ENCODE measurements at regions not wholly inside any gene's neighbourhood (a gene's known extent, or its start where the extent isn't known, plus 50 kb on each side); places are given as distances from the start of the nearest gene placed in this dataset.
"Not testable (repeated sequence)": the region's sequence is repeated elsewhere in the genome, so short reads cannot be mapped to it uniquely, and the experiment has no call there.

- intact Hi-C loops (cut with DNase I) = no loop called here
- DNase-seq = peak in 1 of 10 donors; percentile 56
Measured at GRCh38 chr10:56109454-56109853, 251.6 kb downstream of the ZWINT start.

- intact Hi-C loops (cut with DNase I) = no loop called here
- DNase-seq = no peak
Measured at GRCh38 chr10:56104923-56105322, 256.1 kb downstream of the ZWINT start.

DNA sequence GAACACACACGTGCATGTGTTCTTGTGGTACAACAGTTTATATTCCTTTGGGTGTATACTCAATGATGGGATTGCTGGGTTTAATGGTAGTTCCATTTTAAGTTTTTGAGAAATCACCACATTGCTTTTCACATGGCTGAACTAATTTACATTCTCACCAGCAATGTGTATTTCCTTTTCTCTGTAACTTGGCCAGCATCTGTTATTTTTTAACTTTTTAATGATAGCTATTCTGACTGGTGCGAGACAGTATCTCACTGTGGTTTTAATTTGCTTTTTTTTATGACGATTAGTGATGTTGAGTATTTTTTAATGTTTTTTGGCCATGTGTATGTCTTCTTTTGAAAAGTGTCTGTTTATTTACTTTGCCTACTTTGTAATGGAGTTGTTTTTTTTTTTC is 256.6 kb downstream of the ZWINT start:
- DNase-seq = no peak
- intact Hi-C loops (cut with DNase I) = no loop called here

GRCh38 chr10:56096226-56096517 is 264.9 kb downstream of the ZWINT start:
- intact Hi-C loops (cut with DNase I) = no loop called here
- DNase-seq = no peak

DNA sequence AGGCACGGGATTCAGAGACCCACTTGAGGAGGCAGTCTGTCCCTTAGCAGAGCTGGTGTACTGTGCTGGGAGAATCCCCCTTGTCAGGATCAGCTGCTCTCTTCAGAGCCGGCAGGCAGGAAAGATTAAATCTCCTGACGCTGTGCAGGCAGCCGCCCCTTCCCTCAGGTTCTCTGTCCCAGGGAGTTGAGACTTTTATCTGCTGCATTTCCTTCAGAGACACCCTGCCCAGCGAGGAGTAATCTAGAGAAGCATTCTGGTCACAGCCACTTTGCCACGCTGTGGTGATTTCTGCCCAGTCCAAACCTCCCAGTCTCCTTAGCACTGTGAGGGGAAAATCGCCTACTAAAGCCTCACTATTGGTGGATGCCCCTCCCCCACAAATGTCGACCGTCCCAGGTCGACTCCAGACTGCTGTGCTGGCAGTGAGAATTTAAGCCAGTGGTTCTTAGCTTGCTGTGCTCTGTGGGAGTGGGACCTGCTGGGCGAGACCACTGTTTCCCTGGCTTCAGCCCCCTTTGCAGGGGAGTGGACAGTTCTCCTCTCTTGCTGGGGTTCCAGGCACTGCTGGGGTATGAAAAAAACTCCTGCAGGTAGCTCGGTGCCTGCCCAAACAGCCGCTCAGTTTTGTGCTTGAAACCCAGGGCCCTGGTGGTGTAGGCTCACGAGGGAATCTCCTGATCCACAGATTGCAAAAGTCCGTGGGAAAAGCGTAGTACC is 265.4 kb downstream of the ZWINT start:
- peak in 1 of 10 donors; percentile 51 for DNase-seq
- intact Hi-C loops (cut with DNase I) = no loop called here

DNA sequence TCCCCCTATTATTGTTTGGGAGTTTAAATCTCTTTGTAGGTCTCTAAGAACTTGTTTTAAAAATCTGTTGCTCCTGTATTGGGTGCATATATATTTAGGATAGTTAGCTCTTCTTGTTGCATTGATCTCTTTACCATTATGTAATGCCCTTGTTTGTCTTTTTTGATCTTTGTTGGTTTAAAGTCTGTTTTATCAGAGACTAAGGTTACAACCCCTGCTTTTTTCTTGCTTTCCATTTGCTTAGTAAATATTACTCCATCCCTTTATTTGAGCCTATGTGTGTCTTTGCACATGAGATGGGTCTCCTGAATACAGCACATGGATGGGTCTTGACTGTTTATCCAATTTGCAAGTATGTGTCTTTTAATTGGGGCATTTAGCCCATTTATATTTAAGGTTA is 267.4 kb downstream of the ZWINT start:
- DNase-seq; intact Hi-C loops (cut with DNase I): not testable (repeated sequence)

GRCh38 chr10:56091872-56092271 is 269.2 kb downstream of the ZWINT start:
- no peak for DNase-seq
- intact Hi-C loops (cut with DNase I) = no loop called here

GRCh38 chr10:56090914-56091540 is 270.0 kb downstream of the ZWINT start:
- intact Hi-C loops (cut with DNase I) = no loop called here
- no peak for DNase-seq

DNA sequence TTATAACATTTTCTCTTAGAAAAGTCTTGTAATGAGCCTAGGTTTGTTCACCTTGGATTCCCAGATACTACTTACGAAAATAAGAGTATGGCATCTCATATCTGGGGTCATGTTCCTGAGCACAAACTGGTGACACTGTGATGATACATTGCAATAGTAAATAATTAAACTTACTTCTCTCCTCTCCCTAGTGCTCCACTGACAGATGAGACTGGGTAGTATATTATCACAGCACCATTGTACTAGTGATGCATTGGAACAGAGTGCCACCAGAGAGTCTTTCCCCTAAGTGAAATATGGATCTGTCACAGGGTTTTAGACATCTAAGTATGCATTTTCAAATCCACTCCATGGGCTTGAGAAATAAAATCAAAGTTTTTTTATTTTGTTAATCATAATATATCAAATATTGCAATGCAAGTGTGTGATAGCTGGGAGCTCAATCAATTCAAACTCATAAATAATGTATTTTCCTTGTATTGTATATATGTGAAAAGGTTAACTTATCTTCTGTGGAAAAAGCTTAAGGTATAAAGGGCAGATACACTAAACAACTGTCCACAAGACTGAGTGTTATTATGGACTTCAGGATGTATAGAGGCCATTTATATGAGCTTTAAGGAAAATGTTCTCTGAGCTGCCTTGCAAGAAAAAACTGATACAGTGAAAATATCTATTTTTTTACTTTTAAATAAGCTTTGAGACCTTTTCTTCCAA is 275.5 kb downstream of the ZWINT start:
- intact Hi-C loops (cut with DNase I) = no loop called here

DNA sequence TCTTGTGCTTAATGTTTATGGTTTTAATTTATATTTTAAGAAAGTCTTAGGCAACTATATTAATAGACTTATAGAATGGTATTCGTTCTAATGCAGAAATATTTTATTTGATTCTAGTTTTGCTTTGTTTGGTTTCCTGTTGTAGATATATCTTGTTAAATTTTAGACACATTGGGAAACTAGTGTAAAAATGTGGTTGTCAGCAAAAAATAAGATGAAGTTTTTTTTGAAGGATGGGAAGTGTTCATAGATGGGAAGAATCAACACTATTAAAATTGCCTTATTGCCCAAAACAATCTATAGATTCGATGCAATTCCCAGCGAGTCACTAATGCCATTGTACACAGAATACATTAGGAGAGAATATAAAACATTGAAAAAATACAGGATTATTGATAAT is 278.9 kb downstream of the ZWINT start:
- intact Hi-C loops (cut with DNase I) = no loop called here
- no peak for DNase-seq

More for the DNA sequence above, 275.5 kb downstream of the ZWINT start:
- no peak for DNase-seq

DNA sequence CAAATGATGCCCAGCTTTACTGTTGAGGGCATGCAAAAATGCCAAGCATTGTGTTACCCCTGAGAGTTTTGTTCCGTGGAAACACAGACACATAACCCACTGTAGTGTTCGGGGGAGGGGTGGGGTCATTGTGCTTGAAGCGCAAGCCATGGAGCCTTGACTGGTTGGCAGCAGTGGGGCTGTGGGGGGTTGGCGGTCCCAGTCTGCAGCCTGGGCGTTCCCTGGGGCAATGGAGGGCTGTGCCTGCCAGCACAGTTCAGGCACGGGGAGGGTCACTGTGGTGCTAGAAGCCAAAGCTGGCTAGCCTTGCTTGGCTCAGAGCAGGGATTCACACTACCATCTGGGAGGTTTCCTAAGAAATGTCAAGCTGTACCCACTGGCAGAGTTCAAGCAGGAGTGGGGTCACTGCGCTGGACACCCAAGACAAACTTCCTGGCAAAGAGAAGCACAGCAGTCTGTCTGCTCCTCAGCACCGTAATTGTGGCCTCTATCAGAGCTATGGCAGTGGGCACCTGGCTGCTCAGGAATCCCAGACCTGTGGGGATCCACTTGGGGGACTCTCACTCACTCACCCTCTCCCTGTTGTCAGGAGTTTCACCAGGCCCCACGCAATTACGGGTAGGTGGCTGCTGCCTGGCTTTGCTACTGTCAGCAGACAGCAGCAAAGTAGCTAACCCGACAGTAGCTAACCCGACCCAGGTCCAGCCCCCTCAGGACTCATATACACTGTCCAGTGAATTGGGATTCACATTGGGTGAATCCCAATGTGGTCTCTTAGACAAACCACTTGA is 292.4 kb downstream of the ZWINT start:
- intact Hi-C loops (cut with DNase I) = no loop called here
- DNase-seq = peak in 1 of 10 donors; percentile 59

DNA sequence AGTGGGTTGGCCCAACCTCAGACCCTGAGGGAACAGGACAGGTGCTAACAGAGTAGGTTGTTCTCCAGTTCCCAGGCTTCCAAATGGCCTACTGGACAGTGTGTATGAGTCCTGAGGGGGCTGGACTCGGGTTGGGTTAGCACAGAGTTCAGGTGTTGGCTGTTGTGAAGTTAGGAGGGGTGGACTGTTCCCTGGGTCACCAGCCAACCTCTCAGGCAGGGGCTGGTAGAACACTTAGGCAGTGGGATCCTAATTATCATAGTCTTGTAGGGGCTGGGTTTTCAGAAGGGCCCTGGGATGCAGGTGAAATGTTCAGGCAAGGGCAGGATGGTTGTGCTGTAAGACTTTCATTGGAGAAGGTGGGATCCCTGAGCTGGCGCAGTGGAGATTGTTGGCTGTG is 293.0 kb downstream of the ZWINT start:
- no peak for DNase-seq
- intact Hi-C loops (cut with DNase I) = no loop called here

GRCh38 chr10:56063642-56064041 is 297.4 kb downstream of the ZWINT start:
- intact Hi-C loops (cut with DNase I) = no loop called here
- no peak for DNase-seq

DNA sequence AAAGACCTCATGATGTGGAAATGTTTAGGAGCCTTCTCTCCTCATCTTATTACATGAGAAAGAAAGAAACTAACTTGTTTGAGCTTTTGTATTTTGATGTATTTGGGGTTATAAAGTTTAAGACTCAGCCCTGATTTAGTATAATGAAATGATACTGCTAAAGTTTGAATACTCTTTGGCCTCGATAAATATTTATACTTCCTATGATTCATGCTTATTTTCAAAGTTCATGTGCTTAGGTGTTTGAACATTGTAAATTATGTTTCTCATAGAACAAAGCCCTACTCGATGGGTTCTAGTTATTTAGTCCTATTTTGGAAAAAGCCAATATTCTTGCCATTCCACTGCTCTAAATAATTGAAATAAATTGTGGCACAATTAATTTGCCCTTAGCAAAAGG is 303.2 kb downstream of the ZWINT start:
- no peak for DNase-seq
- intact Hi-C loops (cut with DNase I) = no loop called here

DNA sequence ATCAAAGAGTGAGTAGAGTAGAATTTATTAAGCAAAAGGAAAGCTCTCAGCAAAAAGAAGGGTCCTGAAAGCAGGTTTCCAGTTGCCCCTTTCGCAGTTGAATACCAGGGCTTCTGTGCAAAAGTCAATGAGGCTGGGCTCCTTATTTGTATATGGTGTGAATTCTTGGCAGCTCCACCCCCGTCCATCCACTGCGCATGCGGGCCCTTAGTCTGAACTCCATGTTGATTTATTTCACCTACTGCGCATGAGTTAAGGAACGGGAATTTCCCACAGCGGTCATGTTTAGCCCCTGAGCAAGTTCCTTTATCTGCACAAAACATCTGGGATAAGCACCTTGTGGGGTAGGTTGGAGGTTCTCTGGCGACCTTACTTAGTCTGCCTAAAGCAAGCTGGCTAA is 325.6 kb downstream of the ZWINT start:
- DNase-seq = peak in 1 of 10 donors; percentile 45
- intact Hi-C loops (cut with DNase I) = no loop called here

- intact Hi-C loops (cut with DNase I) = no loop called here
- no peak for DNase-seq
Measured at GRCh38 chr10:56028298-56029132, 332.5 kb downstream of the ZWINT start.

GRCh38 chr10:56012101-56012500 is 349.0 kb downstream of the ZWINT start:
- no peak for DNase-seq
- intact Hi-C loops (cut with DNase I) = no loop called here

- intact Hi-C loops (cut with DNase I) = no loop called here
- no peak for DNase-seq
Measured at GRCh38 chr10:56003555-56003954, 357.5 kb downstream of the ZWINT start.

GRCh38 chr10:55989188-55989587 is 371.9 kb downstream of the ZWINT start:
- no peak for DNase-seq
- intact Hi-C loops (cut with DNase I) = no loop called here

- no peak for DNase-seq
- intact Hi-C loops (cut with DNase I) = no loop called here
Measured at GRCh38 chr10:55979203-55979602, 381.9 kb downstream of the ZWINT start.

Data from posterior cingulate gyrus (tissue), 11 donors.